CD14-positive monocyte (primary cell): ENCODE measurements at regions not wholly inside any gene's neighbourhood (a gene's known extent, or its start where the extent isn't known, plus 50 kb on each side); places are given as distances from the start of the nearest gene placed in this dataset.

Experiments
- DNase-seq, 3 donors: peaks; one replicate each; pipeline ENCODE4 v3.0.0-alpha.2; 2011 to 2022
- H2AFZ ChIP-seq: 2 replicates; pipeline ENCODE4 v1.6.0; 2012; ENCODE audit warnings: mild to moderate bottlenecking, low read depth, low read length, inconsistent platforms; ENCODE audit not compliant: insufficient read depth, poor library complexity, severe bottlenecking
- H3K27ac ChIP-seq, 2 donors: 1 replicate in 1 of 2; 2 replicates in 1 of 2; pipeline ENCODE4 v1.5.1; 2012 to 2013; ENCODE audit warnings: low read length in 2 of 2, control low read depth in 1 of 2, inconsistent platforms in 1 of 2, low read depth in 1 of 2, mild to moderate bottlenecking in 1 of 2
- H3K27me3 ChIP-seq, 2 donors: one replicate each; pipeline versions ENCODE4 v1.6.0 to v1.6.1; 2011 to 2013; ENCODE audit warnings: low read length in 2 of 2; ENCODE audit not compliant: control insufficient read depth in 2 of 2, insufficient read depth in 2 of 2
- H3K36me3 ChIP-seq, 2 donors: replicated peaks in 1 of 2; 1 replicate in 1 of 2; 2 replicates in 1 of 2; pipeline versions ENCODE4 v1.5.1 to v1.6.1; 2012 to 2013; ENCODE audit warnings: low read length in 2 of 2, control low read depth in 1 of 2, inconsistent platforms in 1 of 2, mild to moderate bottlenecking in 1 of 2; ENCODE audit not compliant: insufficient read depth in 2 of 2, control insufficient read depth in 1 of 2
- H3K4me1 ChIP-seq, 2 donors: 1 replicate in 1 of 2; 2 replicates in 1 of 2; pipeline versions ENCODE4 v1.5.1 to v1.6.1; 2012 to 2013; ENCODE audit warnings: low read length in 2 of 2, control low read depth in 1 of 2, inconsistent platforms in 1 of 2, mild to moderate bottlenecking in 1 of 2, moderate library complexity in 1 of 2; ENCODE audit not compliant: insufficient read depth in 2 of 2, control insufficient read depth in 1 of 2
- H3K4me2 ChIP-seq: replicated peaks from 2 replicates; pipeline ENCODE3; 2012; ENCODE audit warnings: low read length, moderate library complexity, mild to moderate bottlenecking; ENCODE audit not compliant: poor library complexity, severe bottlenecking; ENCODE audit errors: extremely low read depth
- H3K4me3 ChIP-seq, 3 experiments: fragments of 200-600 bp in 1 of 3; sonication (generic) in 1 of 3; replicated peaks in 1 of 3; 1 replicate in 2 of 3; 2 replicates in 1 of 3; pipeline ENCODE4 v1.5.1; 2011 to 2013; ENCODE audit warnings: low read length in 3 of 3, mild to moderate bottlenecking in 3 of 3, control low read depth in 2 of 3, low read depth in 2 of 3, inconsistent platforms in 1 of 3, moderate library complexity in 1 of 3
- H3K79me2 ChIP-seq: 2 replicates; pipeline ENCODE4 v1.6.0; 2012; ENCODE audit warnings: mild to moderate bottlenecking, control low read depth, inconsistent platforms, low read length, moderate library complexity; ENCODE audit not compliant: insufficient read depth
- H3K9ac ChIP-seq: 2 replicates; pipeline ENCODE4 v1.6.0; 2017; ENCODE audit warnings: low read length, mild to moderate bottlenecking; ENCODE audit not compliant: insufficient read depth, poor library complexity, severe bottlenecking
- H3K9me3 ChIP-seq, 2 donors: replicated peaks in 1 of 2; 1 replicate in 1 of 2; 2 replicates in 1 of 2; pipeline versions ENCODE4 v1.5.1 to v1.6.1; 2012 to 2013; ENCODE audit warnings: low read length in 2 of 2, control low read depth in 1 of 2; ENCODE audit not compliant: control insufficient read depth in 1 of 2, insufficient read depth in 1 of 2
- H4K20me1 ChIP-seq: 2 replicates; pipeline ENCODE4 v1.6.0; 2012; ENCODE audit warnings: mild to moderate bottlenecking, low read length, control low read depth, moderate library complexity; ENCODE audit not compliant: insufficient read depth
- H3K27ac Mint-ChIP-seq, 7 donors: one replicate each; pipeline ENCODE4 v1.8.0; 2020; ENCODE audit warnings: mild to moderate bottlenecking in 7 of 7, mixed read lengths in 7 of 7, moderate library complexity in 6 of 7, inconsistent platforms in 2 of 7
- H3K27me3 Mint-ChIP-seq, 3 donors: one replicate each; pipeline ENCODE4 v1.8.0; 2021 to 2022; ENCODE audit warnings: low read depth in 3 of 3, mild to moderate bottlenecking in 3 of 3, mixed read lengths in 3 of 3, moderate library complexity in 3 of 3, inconsistent platforms in 1 of 3
- H3K36me3 Mint-ChIP-seq, 2 donors: one replicate each; pipeline ENCODE4 v1.8.0; 2020; ENCODE audit warnings: mixed read lengths in 2 of 2, inconsistent platforms in 1 of 2, mild to moderate bottlenecking in 1 of 2
- H3K4me1 Mint-ChIP-seq: one replicate; pipeline ENCODE4 v1.8.0; 2020; ENCODE audit warnings: mild to moderate bottlenecking, mixed read lengths
- H3K4me3 Mint-ChIP-seq, 2 donors: one replicate each; pipeline ENCODE4 v1.8.0; 2020; ENCODE audit warnings: mild to moderate bottlenecking in 2 of 2, mixed read lengths in 2 of 2, moderate library complexity in 1 of 2
- H3K9me3 Mint-ChIP-seq, 7 donors: one replicate each; pipeline ENCODE4 v1.8.0; 2020 to 2022; ENCODE audit warnings: mixed read lengths in 7 of 7, mild to moderate bottlenecking in 6 of 7, moderate library complexity in 6 of 7, inconsistent platforms in 2 of 7
- CTCF ChIP-seq: fragments of 200-600 bp; IDR thresholded peaks from one replicate; pipeline ENCODE4 v1.8.0; 2022; ENCODE audit warnings: antibody characterized with exemption, mild to moderate bottlenecking
- WGBS: methylation state at CpG from one replicate; pipeline ENCODE4 v1.1.5; 2013; ENCODE audit warnings: missing lambda C conversion rate; ENCODE audit not compliant: insufficient coverage; 5-methylcytosine and 5-hydroxymethylcytosine counted together
- intact Hi-C, 2 donors: fragments of 100-400 bp; cut with micrococcal nuclease; formaldehyde crosslinking; loops; one replicate each; pipeline versions ENCODE4 v1.15.0 to v1.15.1; 2023

GRCh38 chr6:56404599-56404998, 157.2 kb upstream of the COL21A1 start:
- no peak for TF ChIP-seq CTCF
- Histone ChIP-seq H3K79me2 (no peaks in the 10 kb centered on the region), H3K36me3 (no peaks in the 10 kb centered on the region), H3K9me3 (no peaks in the 10 kb centered on the region), H3K9ac (no peak overlapping the region), H2AFZ (no peak overlapping the region), H3K27me3 (no peaks in the 10 kb centered on the region), H4K20me1 (no peaks in the 10 kb centered on the region), H3K4me2 (no peak overlapping the region), H3K27ac (no peak overlapping the region), H3K4me1 (no peaks in the 10 kb centered on the region), H3K4me3 (no peak overlapping the region)
- no peaks in the 10 kb centered on the region for H3K36me3 Mint-ChIP-seq
- peaks cover 0 to 8% (median 4%) of the 10 kb centered on the region in 7 donors for H3K9me3 Mint-ChIP-seq
- no peak overlapping the region for H3K27ac Mint-ChIP-seq
- H3K4me3 Mint-ChIP-seq: no peak overlapping the region
- no CpG with 5 or more reads among the region's 2 CpGs for WGBS
- intact Hi-C loops: no loop called here
- peaks cover 0 to 3% (median 2%) of the 10 kb centered on the region in 3 donors for H3K27me3 Mint-ChIP-seq
- H3K4me1 Mint-ChIP-seq: no peaks in the 10 kb centered on the region
- DNase-seq: no peak

- Histone ChIP-seq H3K4me3 (no peak overlapping the region), H3K9ac (no peak overlapping the region), H3K36me3 (no peaks in the 10 kb centered on the region), H3K4me1 (no peaks in the 10 kb centered on the region), H3K79me2 (no peaks in the 10 kb centered on the region), H2AFZ (no peak overlapping the region), H3K4me2 (no peak overlapping the region), H3K27me3 (no peaks in the 10 kb centered on the region), H3K9me3 (no peaks in the 10 kb centered on the region), H4K20me1 (no peaks in the 10 kb centered on the region), H3K27ac (no peak overlapping the region)
- Mint-ChIP-seq H3K4me3 (no peak overlapping the region), H3K27me3 (peaks cover 0 to 3% (median 2%) of the 10 kb centered on the region in 3 donors), H3K4me1 (no peaks in the 10 kb centered on the region), H3K9me3 (peaks cover 0 to 8% (median 4%) of the 10 kb centered on the region in 7 donors), H3K36me3 (no peaks in the 10 kb centered on the region), H3K27ac (no peak overlapping the region)
- intact Hi-C loops: no loop called here
- DNase-seq: no peak
- TF ChIP-seq CTCF: no peak
- WGBS: no CpG with 5 or more reads among the region's 2 CpGs
Measured at GRCh38 chr6:56403745-56404144, 156.4 kb upstream of the COL21A1 start.
